ENCODE measurements at regions not wholly inside any gene's neighbourhood (a gene's known extent, or its start where the extent isn't known, plus 50 kb on each side); places are given as distances from the start of the nearest gene placed in this dataset.

GRCh38 chr6:130303431-130303830 lies 62.4 kb upstream of the TMEM200A start:
- Histone ChIP-seq H3K9me3 (no peaks in the 10 kb centered on the region), H3K4me3 (no peak overlapping the region), H3K27ac (no peak overlapping the region), H3K4me1 (no peaks in the 10 kb centered on the region), H3K27me3 (ENCODE audit: low read depth) (no peaks in the 10 kb centered on the region), H3K36me3 (no peaks in the 10 kb centered on the region)
- DNase-seq (no peak), ATAC-seq (no peak)
- no peak for TF ChIP-seq CTCF (IDR thresholded peaks at IDR 0.05)
- intact Hi-C loops (cut with DNase I): no loop called here

DNA sequence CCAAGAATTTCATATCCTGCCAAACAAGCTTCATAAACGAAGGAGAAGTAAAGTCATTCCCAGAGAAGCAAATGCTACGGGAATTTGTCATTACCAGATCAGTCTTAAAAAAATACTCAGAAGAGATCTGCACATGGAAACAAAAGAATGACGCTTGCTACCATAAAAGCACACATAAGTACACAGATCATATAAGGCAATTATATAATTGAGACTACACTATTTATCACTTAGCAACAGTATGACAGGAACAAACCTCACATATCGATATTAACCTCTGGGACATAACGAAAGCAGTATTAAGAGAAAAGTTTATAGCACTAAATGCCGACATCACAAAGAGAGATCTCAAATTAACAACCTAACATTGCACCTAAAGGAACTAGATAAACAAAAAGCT lies 67.6 kb upstream of the TMEM200A start:
- Histone ChIP-seq H3K36me3 (no peaks in the 10 kb centered on the region), H3K27ac (no peak overlapping the region), H3K9me3 (no peaks in the 10 kb centered on the region), H3K27me3 (ENCODE audit: low read depth) (no peaks in the 10 kb centered on the region), H3K4me3 (no peak overlapping the region), H3K4me1 (no peaks in the 10 kb centered on the region)
- intact Hi-C loops (cut with DNase I): no loop called here
- ATAC-seq: no peak
- no peak for DNase-seq
- no peak for TF ChIP-seq CTCF (IDR thresholded peaks at IDR 0.05)

DNA sequence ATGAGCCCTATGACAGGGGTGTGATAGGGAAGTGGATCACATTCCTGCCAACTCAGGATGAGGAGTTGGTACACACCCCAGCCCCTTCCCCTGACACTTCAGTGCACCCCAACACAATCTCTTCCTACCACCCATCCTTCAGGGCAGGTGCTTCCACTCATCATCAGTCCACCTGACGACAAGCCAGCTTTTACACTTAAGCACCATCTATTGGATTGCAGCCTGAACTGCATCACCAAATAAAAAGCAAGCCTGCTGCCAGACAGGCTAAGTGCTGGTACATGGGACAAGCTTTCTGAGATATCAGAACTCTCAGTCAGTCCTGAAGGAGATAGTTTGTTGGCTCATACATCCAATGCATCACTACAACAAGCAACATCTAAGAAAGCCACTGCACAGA lies 69.0 kb upstream of the TMEM200A start:
- H3K4me3 ChIP-seq: no peak overlapping the region
- intact Hi-C loops (cut with DNase I): no loop called here
- H3K36me3 ChIP-seq: no peaks in the 10 kb centered on the region
- no peak for DNase-seq
- no peak overlapping the region for H3K27ac ChIP-seq
- no peak for ATAC-seq
- no peaks in the 10 kb centered on the region for H3K9me3 ChIP-seq
- TF ChIP-seq CTCF (IDR thresholded peaks at IDR 0.05): no peak
- H3K4me1 ChIP-seq: no peaks in the 10 kb centered on the region
- no peaks in the 10 kb centered on the region for H3K27me3 ChIP-seq (ENCODE audit: low read depth)

DNA sequence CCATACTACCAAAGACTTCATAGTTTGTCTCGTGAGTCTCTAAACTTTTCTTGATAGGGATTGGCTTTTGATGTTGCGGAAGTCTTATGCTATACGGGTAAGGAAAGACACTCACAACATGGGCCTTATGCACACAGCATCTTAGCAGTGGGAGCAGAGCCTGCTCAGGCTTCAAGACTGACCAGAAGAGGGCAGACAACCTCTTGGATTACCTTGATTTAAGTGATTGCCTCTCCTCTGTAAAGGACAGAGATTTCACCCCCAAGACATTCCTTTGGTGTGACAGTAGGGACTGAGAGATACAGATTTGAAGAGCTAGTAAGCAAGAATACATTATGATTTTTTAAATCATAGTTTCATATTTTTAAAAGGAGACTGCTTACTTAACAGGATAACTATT lies 71.0 kb upstream of the SAMD3 start:
- DNase-seq (no peak), ATAC-seq (peak in 1 of 2 donors; percentile 41)
- Histone ChIP-seq H3K4me3 (no peak overlapping the region), H3K4me1 (no peaks in the 10 kb centered on the region), H3K27ac (no peak overlapping the region), H3K36me3 (no peaks in the 10 kb centered on the region), H3K27me3 (ENCODE audit: low read depth) (no peaks in the 10 kb centered on the region), H3K9me3 (no peaks in the 10 kb centered on the region)
- TF ChIP-seq CTCF (IDR thresholded peaks at IDR 0.05): peak; percentile 32
- intact Hi-C loops (cut with DNase I): no loop called here

DNA sequence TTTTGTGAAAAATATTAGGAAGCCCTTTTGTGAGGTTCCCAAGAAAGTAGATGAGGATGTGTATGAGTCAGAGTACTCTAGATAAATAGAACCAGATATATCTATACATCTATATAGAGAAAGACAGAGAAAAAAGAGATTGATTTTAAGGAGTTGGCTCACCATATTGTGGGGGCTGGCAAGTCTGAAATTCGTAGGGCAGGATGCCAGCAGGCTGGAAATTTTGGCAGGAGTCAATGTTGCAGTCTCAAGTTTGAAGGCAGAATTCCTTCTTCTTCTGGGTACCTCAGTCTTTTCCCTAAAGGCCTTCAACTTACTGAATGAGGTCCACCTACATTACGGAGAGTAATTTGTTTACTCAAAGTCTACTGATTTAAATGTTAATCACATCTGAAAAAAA lies 65.3 kb upstream of the SAMD3 start:
- no peak overlapping the region for H3K27ac ChIP-seq

More for the DNA sequence above, 65.3 kb upstream of the SAMD3 start:
- Histone ChIP-seq H3K36me3 (no peaks in the 10 kb centered on the region), H3K9me3 (no peaks in the 10 kb centered on the region), H3K27me3 (ENCODE audit: low read depth) (no peaks in the 10 kb centered on the region), H3K4me3 (no peak overlapping the region), H3K4me1 (no peaks in the 10 kb centered on the region)
- DNase-seq (no peak), ATAC-seq (no peak)
- intact Hi-C loops (cut with DNase I): no loop called here
- no peak for TF ChIP-seq CTCF (IDR thresholded peaks at IDR 0.05)
